Fibroblast of pulmonary artery (primary cell): ENCODE measurements at regions not wholly inside any gene's neighbourhood (a gene's known extent, or its start where the extent isn't known, plus 50 kb on each side); places are given as distances from the start of the nearest gene placed in this dataset.
"Not testable (repeated sequence)": the region's sequence is repeated elsewhere in the genome, so short reads cannot be mapped to it uniquely, and the experiment has no call there.

Experiments
- DNase-seq: peaks from one replicate; pipeline ENCODE4 v3.0.0-alpha.2; 2010; ENCODE audit warnings: low read depth
- H3K4me3 ChIP-seq: replicated peaks from 2 replicates; pipeline ENCODE4 v1.5.1; 2011; ENCODE audit warnings: low read depth, mild to moderate bottlenecking, control low read depth, low read length, moderate library complexity
- TF ChIP-seq, protein P1 (sequence below): IDR thresholded peaks from 2 replicates; pipeline ENCODE4 v1.5.1; 2011; ENCODE audit warnings: mild to moderate bottlenecking, control low read depth, low read length, inconsistent platforms; ENCODE audit errors: missing control alignments

DNA sequence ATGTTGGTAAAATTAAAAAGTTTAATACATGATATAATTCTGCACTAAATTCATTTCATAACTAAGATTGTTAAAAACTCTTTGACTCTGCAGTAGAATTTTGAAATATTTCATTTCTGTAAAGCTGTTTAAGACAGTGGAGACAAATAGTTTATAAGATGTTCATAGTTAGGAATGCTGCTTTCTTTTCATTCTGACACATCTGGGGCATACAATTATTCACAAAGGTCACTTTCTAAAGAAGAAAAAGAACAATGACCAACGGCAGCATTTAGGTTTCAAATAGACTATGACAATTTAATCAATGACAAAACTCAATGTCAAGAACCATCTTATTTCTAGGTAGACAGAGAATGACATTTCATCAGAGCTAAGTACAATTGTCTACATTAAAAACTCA, 1422.1 kb downstream of the PCDH9 start:
- DNase-seq = peak; percentile 42
- no peak overlapping the region for H3K4me3 ChIP-seq
- TF ChIP-seq, protein P1, sequence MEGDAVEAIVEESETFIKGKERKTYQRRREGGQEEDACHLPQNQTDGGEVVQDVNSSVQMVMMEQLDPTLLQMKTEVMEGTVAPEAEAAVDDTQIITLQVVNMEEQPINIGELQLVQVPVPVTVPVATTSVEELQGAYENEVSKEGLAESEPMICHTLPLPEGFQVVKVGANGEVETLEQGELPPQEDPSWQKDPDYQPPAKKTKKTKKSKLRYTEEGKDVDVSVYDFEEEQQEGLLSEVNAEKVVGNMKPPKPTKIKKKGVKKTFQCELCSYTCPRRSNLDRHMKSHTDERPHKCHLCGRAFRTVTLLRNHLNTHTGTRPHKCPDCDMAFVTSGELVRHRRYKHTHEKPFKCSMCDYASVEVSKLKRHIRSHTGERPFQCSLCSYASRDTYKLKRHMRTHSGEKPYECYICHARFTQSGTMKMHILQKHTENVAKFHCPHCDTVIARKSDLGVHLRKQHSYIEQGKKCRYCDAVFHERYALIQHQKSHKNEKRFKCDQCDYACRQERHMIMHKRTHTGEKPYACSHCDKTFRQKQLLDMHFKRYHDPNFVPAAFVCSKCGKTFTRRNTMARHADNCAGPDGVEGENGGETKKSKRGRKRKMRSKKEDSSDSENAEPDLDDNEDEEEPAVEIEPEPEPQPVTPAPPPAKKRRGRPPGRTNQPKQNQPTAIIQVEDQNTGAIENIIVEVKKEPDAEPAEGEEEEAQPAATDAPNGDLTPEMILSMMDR = no peak

DNA sequence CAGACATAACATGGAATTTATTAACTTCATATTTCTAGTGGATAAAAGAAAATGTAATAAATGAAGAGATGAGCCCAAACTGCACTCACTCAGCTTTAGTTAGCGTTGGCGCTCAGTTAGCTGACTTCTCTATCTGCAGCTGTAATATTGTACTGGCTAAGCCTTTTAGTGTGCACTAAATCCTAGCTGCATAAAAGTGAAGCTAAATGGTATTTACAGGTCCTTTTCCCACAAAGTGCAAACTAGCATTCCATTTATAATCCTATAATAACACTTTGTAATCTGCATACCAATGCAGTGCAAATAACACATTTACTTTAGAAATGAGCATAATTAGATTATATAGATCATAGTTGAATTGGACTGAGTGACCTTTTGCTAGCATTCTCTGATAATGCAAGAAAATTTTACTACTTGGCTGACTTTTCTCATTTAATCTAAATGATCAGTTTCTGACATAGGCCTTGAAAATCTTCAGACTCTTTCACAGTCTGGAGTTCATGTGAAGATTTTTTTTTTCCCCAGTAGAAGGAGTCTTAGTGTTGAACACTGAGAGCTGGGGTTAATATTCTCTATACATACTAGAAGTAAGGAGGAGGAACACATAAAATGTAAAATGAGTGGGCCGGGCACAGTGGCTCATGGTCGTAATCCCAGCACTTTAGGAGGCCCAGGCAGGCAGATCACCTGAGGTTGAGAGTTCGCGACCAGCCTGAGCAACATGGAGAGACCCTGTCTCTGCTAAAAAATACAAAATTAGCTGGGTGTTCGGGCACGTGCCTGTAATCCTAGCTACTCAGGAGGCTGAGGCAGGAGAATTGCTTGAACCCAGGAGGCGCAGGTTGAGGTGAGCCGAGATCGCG, 1426.4 kb downstream of the PCDH9 start:
- no peak for DNase-seq
- H3K4me3 ChIP-seq = no peak overlapping the region
- TF ChIP-seq, protein P1 = no peak

DNA sequence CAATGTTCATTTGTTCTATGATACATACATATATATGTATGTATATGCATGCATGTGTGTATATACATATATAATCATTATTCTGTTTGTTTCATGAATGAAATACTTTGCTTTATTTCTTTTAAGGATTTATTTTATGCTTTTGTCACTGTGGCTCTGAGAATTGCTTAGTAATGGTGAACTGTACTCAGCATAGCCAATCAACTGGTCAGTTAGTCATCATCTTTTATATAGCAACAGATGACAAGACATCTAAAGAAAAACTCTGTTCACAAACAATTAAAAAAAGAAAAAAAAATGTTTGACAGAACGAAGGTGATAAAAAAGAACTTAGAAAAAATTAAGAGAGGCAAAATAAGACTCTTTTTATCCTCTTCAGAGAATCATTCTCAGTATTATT, 1440.3 kb downstream of the PCDH9 start:
- TF ChIP-seq, protein P1 = no peak
- H3K4me3 ChIP-seq = no peak overlapping the region
- peak; percentile 47 for DNase-seq

DNA sequence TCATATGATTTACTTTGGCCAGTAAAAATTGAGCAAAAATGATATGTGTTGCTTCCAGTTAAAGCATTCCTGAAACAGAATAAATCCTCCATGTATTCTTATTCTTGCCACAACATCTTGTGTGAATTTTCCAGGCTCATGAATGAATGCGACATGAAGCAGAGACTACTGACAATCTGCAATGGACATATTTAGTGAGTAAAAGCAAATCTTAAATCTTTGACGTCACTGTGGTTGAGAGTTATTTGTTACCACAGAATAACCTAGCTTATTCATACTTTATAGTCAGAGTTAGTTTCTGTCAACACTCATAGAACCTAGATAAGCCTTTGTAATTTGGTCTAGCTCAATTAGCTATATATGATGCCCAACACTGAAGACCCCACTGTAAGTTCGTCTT, 1443.1 kb downstream of the PCDH9 start:
- no peak overlapping the region for H3K4me3 ChIP-seq
- peak; percentile 23 for DNase-seq
- TF ChIP-seq, protein P1 = no peak

DNA sequence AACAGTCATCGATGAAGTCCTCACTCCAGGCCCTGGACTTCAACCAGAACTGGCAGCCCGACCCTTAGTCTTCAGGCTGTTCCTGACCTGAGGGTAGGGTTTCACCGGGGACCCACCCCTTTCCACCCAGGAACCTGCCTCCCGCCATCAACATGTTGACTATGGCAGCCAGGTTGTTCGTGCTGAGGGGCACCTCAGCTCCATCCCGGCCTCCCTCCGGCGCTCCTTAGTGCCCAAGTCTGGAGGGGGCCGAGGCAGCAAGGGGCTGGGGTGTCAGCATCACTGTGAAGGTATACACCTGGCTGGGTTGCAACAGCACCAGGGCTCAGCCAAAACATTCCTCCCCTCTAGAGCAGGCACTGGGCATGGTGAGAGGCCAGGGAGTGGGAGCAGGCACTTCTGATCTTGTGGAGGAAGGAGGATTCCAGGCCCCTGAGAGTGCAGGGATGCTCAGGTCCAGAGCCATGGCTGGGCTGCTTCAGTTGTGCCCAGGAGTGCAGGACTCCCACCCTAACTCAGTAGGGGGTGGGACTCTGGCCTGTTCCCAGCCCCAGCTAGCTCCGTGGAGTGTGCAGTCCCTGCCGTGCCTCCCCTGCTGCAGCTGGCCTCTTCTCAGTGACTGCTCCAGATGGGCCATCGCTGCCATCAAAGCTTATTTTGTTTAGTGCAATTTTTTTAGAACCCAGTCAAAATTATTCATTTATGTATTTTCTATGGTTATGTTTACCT, 1445.9 kb downstream of the PCDH9 start:
- no peak overlapping the region for H3K4me3 ChIP-seq
- DNase-seq = no peak
- TF ChIP-seq, protein P1 = no peak

DNA sequence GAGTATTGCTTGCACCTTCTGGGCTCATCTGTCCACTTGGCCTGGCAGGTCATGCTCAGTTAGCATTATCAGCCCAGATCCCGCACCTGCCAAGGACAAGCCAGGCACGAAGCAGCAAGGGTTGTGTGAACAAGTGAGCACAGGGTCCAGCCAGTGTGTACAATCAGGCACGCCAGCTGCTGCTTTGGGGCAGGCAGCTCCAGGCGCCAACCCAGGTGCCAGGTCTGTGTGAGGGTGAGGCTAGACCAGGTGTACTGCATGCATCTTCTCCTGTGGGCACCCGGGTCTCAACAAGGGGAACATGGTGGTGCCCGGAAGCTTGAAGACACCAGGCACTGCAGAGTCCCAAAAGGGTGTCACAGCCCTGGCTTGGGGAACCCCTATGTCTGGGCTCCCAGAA, 1446.8 kb downstream of the PCDH9 start:
- H3K4me3 ChIP-seq = no peak overlapping the region
- DNase-seq = no peak
- TF ChIP-seq, protein P1 = no peak

DNA sequence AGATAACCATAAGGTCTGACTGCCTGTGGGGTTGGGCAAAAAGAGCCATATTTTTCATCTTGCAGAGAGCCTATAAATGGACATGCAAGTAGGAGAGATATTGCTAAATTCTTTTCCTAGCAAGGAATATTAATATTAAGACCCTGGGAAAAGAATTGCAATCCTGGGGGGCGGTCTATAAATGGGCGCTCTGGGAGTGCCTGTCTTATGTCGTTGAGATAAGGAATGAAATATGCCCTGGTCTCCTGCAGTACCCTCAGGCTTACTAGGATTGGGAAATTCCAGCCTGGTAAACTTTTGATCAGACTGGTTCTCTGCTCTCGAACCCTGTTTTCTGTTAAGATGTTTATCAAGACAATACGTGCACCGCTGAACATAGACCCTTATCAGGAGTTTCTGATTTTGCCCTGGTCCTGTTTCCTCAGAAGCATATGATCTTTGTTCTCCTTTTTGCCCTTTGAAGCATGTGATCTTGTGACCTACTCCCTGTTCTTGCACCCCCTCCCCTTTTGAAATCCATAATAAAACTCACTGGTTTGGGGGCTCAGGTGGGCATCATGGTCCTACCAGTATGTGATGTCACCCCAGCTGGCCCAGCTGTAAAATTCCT, 1458.3 kb downstream of the PCDH9 start:
- not testable (repeated sequence) for H3K4me3 ChIP-seq, DNase-seq
